ENCODE measurements at regions not wholly inside any gene's neighbourhood (a gene's known extent, or its start where the extent isn't known, plus 50 kb on each side); places are given as distances from the start of the nearest gene placed in this dataset.

GRCh38 chr1:118618618-118619340 is 369.4 kb downstream of the TBX15 start:
- WGBS, 2 donors = 73 to 87% methylated on average over 3 of the region's 3 CpGs
- TF ChIP-seq, protein P1, sequence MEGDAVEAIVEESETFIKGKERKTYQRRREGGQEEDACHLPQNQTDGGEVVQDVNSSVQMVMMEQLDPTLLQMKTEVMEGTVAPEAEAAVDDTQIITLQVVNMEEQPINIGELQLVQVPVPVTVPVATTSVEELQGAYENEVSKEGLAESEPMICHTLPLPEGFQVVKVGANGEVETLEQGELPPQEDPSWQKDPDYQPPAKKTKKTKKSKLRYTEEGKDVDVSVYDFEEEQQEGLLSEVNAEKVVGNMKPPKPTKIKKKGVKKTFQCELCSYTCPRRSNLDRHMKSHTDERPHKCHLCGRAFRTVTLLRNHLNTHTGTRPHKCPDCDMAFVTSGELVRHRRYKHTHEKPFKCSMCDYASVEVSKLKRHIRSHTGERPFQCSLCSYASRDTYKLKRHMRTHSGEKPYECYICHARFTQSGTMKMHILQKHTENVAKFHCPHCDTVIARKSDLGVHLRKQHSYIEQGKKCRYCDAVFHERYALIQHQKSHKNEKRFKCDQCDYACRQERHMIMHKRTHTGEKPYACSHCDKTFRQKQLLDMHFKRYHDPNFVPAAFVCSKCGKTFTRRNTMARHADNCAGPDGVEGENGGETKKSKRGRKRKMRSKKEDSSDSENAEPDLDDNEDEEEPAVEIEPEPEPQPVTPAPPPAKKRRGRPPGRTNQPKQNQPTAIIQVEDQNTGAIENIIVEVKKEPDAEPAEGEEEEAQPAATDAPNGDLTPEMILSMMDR (IDR thresholded peaks at IDR 0.05; ENCODE audit: control extremely low read depth, extremely low read depth) = no peak
- H3K27me3 ChIP-seq (ENCODE audit: control insufficient read depth in 3 of 3, insufficient read depth in 3 of 3, low read length in 2 of 3) = no peaks in the 10 kb centered on the region
- no peaks in the 10 kb centered on the region for H3K36me3 ChIP-seq (ENCODE audit: control insufficient read depth in 4 of 4, insufficient read depth in 4 of 4, low read length in 4 of 4)
- H3K9me3 ChIP-seq (ENCODE audit: control insufficient read depth in 4 of 4, insufficient read depth in 3 of 4, low read length in 3 of 4) = peaks cover 0 to 4% (median 0%) of the 10 kb centered on the region in 4 donors
- H3K4me3 ChIP-seq = no peak overlapping the region
- no peak overlapping the region for H3K27ac ChIP-seq (ENCODE audit: low read depth in 1 of 2, low read length in 1 of 2)
- DNase-seq (peak; percentile 12 to 50 (median 16)), ATAC-seq (ENCODE audit: insufficient read depth, low FRiP score) (no peak)
- no peak overlapping the region for H3K9ac ChIP-seq (ENCODE audit: insufficient read depth in 1 of 2, low read length in 2 of 2)
- H3K4me1 ChIP-seq (ENCODE audit: control insufficient read depth in 5 of 5, insufficient read depth in 5 of 5, low read length in 5 of 5) = no peaks in the 10 kb centered on the region

- Histone ChIP-seq H3K9ac (ENCODE audit: insufficient read depth in 1 of 2, low read length in 2 of 2) (no peak overlapping the region), H3K36me3 (ENCODE audit: control insufficient read depth in 4 of 4, insufficient read depth in 4 of 4, low read length in 4 of 4) (no peaks in the 10 kb centered on the region), H3K4me1 (ENCODE audit: control insufficient read depth in 5 of 5, insufficient read depth in 5 of 5, low read length in 5 of 5) (no peaks in the 10 kb centered on the region), H3K9me3 (ENCODE audit: control insufficient read depth in 4 of 4, insufficient read depth in 3 of 4, low read length in 3 of 4) (peaks cover 0 to 4% (median 0%) of the 10 kb centered on the region in 4 donors), H3K27ac (ENCODE audit: low read depth in 1 of 2, low read length in 1 of 2) (no peak overlapping the region), H3K4me3 (no peak overlapping the region), H3K27me3 (ENCODE audit: control insufficient read depth in 3 of 3, insufficient read depth in 3 of 3, low read length in 2 of 3) (no peaks in the 10 kb centered on the region)
- DNase-seq = no peak
- 0% methylated on average over 1 of the region's 1 CpG for WGBS, 2 donors
- ATAC-seq (ENCODE audit: insufficient read depth, low FRiP score) = no peak
- TF ChIP-seq, protein P1 (IDR thresholded peaks at IDR 0.05; ENCODE audit: control extremely low read depth, extremely low read depth) = no peak
Observed at GRCh38 chr1:118617916-118618315, 370.2 kb downstream of the TBX15 start.

GRCh38 chr1:118615066-118615465 is 373.1 kb downstream of the TBX15 start:
- Histone ChIP-seq H3K9ac (ENCODE audit: insufficient read depth in 1 of 2, low read length in 2 of 2) (no peak overlapping the region), H3K27ac (ENCODE audit: low read depth in 1 of 2, low read length in 1 of 2) (no peak overlapping the region), H3K4me1 (ENCODE audit: control insufficient read depth in 5 of 5, insufficient read depth in 5 of 5, low read length in 5 of 5) (no peaks in the 10 kb centered on the region), H3K27me3 (ENCODE audit: control insufficient read depth in 3 of 3, insufficient read depth in 3 of 3, low read length in 2 of 3) (no peaks in the 10 kb centered on the region), H3K9me3 (ENCODE audit: control insufficient read depth in 4 of 4, insufficient read depth in 3 of 4, low read length in 3 of 4) (peaks cover 0 to 8% (median under 1%) of the 10 kb centered on the region in 4 donors), H3K36me3 (ENCODE audit: control insufficient read depth in 4 of 4, insufficient read depth in 4 of 4, low read length in 4 of 4) (no peaks in the 10 kb centered on the region), H3K4me3 (no peak overlapping the region)
- no peak for DNase-seq
- ATAC-seq (ENCODE audit: insufficient read depth, low FRiP score) = no peak
- TF ChIP-seq, protein P1 (IDR thresholded peaks at IDR 0.05; ENCODE audit: control extremely low read depth, extremely low read depth) = no peak
- WGBS, 2 donors = 75 to 81% methylated on average over 2 of the region's 2 CpGs

Data from lung (tissue), 11 donors.